HEK293T (cell line): ENCODE measurements at regions not wholly inside any gene's neighbourhood (a gene's known extent, or its start where the extent isn't known, plus 50 kb on each side); places are given as distances from the start of the nearest gene placed in this dataset.

ENCODE experiments used
- ARNT ChIP-seq: fragments of 450-650 bp; IDR thresholded peaks from 2 replicates; pipeline ENCODE4 v1.6.1; 2017; ENCODE audit warnings: mild to moderate bottlenecking
- BHLHE40 ChIP-seq: fragments of 450-650 bp; IDR thresholded peaks from 2 replicates; pipeline ENCODE4 v1.6.1; 2016; ENCODE audit warnings: mild to moderate bottlenecking, moderate library complexity, borderline replicate concordance
- CTBP1 ChIP-seq: fragments of 450-650 bp; IDR thresholded peaks from 2 replicates; pipeline ENCODE4 v1.6.1; 2016; ENCODE audit warnings: borderline replicate concordance
- ELF4 ChIP-seq: fragments of 450-650 bp; IDR thresholded peaks from 2 replicates; pipeline ENCODE4 v1.6.1; 2017; ENCODE audit warnings: antibody characterized with exemption
- FOXA1 ChIP-seq: fragments of 450-650 bp; IDR thresholded peaks from 2 replicates; pipeline ENCODE4 v1.6.1; 2016; ENCODE audit warnings: mild to moderate bottlenecking
- FOXK2 ChIP-seq: fragments of 450-650 bp; IDR thresholded peaks from 2 replicates; pipeline ENCODE4 v1.6.1; 2016; ENCODE audit warnings: mild to moderate bottlenecking
- HDGF ChIP-seq: fragments of 450-650 bp; IDR thresholded peaks from 2 replicates; pipeline ENCODE4 v1.6.1; 2017; ENCODE audit warnings: antibody characterized with exemption, borderline replicate concordance
- LEF1 ChIP-seq: fragments of 450-650 bp; IDR thresholded peaks from 2 replicates; pipeline ENCODE4 v1.6.1; 2017; ENCODE audit warnings: mild to moderate bottlenecking, borderline replicate concordance
- NFRKB ChIP-seq: fragments of 450-650 bp; IDR thresholded peaks from 2 replicates; pipeline ENCODE4 v1.6.1; 2016; ENCODE audit warnings: mild to moderate bottlenecking, moderate library complexity
- SP1 ChIP-seq: fragments of 450-650 bp; IDR thresholded peaks from 2 replicates; pipeline ENCODE4 v1.6.1; 2017
- SUZ12 ChIP-seq: fragments of 450-650 bp; IDR thresholded peaks from 2 replicates; pipeline ENCODE4 v1.6.1; 2016; ENCODE audit warnings: mild to moderate bottlenecking
- TARDBP ChIP-seq: fragments of 450-650 bp; IDR thresholded peaks from 2 replicates; pipeline ENCODE4 v1.6.1; 2016

DNA sequence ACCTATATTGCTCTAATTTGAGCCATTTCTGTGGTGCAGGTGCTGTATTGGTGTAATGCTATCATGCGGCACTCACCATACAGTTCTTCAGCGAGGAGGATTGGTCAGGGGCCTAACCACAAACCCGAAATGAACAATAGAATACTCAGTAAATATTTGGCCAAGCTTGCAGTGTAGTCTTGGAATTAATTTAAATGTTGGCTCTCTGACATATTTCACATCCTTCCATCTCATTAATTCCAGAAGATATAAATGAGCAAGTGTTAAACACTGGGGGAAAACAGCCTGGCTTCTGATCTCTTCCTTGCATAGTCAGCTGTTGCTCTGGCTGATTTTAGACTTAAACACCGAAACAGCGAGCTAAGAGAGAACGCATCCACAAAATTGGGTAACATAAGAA lies 663.1 kb upstream of the GHITM start:
- TF ChIP-seq TARDBP (no peak), SP1 (no peak), ELF4 (no peak), FOXA1 (no peak), CTBP1 (no peak), FOXK2 (no peak), NFRKB (no peak), BHLHE40 (no peak), SUZ12 (no peak), HDGF (no peak), ARNT (no peak), LEF1 (no peak)
